ENCODE measurements at regions not wholly inside any gene's neighbourhood (a gene's known extent, or its start where the extent isn't known, plus 50 kb on each side); places are given as distances from the start of the nearest gene placed in this dataset.

GRCh38 chr11:92527467-92527866, 302.8 kb downstream of the FAT3 start:
- no peaks in the 10 kb centered on the region for H3K79me2 ChIP-seq (ENCODE audit: insufficient read depth)
- ChIA-PET CTCF (interaction anchor here (1.3 kb wide), 1 partner anchor 16 kb away, joined by 3 read pairs; no protein-coding TSS in a partner anchor), POLR2A (no interaction called here)
- no peak overlapping the region for H3K4me2 ChIP-seq
- no peak overlapping the region for H3K27ac ChIP-seq (ENCODE audit: low read depth in 2 of 2, low read length in 1 of 2)
- H3K36me3 ChIP-seq (replicated peaks in 1 of 2; ENCODE audit: control insufficient read depth in 1 of 2, insufficient read depth in 2 of 2, low read length in 1 of 2): no peaks in the 10 kb centered on the region
- no peak overlapping the region for H3K9ac ChIP-seq
- H3K27me3 ChIP-seq (ENCODE audit: insufficient read depth): no peaks in the 10 kb centered on the region
- H3K4me1 ChIP-seq (ENCODE audit: control insufficient read depth in 1 of 2, insufficient read depth in 2 of 2, low read depth in 1 of 2, low read length in 1 of 2): no peaks in the 10 kb centered on the region
- no peaks in the 10 kb centered on the region for H3F3A ChIP-seq (replicated peaks; ENCODE audit: insufficient read depth)
- no peaks in the 10 kb centered on the region for H4K20me1 ChIP-seq (ENCODE audit: insufficient read depth)
- H3K9me3 ChIP-seq: no peaks in the 10 kb centered on the region
- no peak for DNase-seq
- H3K4me3 ChIP-seq (ENCODE audit: low read depth in 2 of 2, low read length in 1 of 2): no peak overlapping the region
- no peak for TF ChIP-seq FOXM1 (IDR thresholded peaks at IDR 0.05; ENCODE audit: low read depth)
- no peak for TF ChIP-seq FOSL2 (IDR thresholded peaks at IDR 0.05; ENCODE audit: borderline replicate concordance, low read depth)
- TF ChIP-seq REST (IDR thresholded peaks at IDR 0.05; ENCODE audit: low read depth, low read length): no peak
- H3K9me2 ChIP-seq: no peaks in the 10 kb centered on the region
- no peak overlapping the region for H2AFZ ChIP-seq (ENCODE audit: low read depth)

- no peak overlapping the region for H3K4me2 ChIP-seq
- WGBS (ENCODE audit: low lambda C conversion rate): 80% methylated on average over 6 of the region's 6 CpGs
- DNase-seq: no peak
- TF ChIP-seq, protein P1, sequence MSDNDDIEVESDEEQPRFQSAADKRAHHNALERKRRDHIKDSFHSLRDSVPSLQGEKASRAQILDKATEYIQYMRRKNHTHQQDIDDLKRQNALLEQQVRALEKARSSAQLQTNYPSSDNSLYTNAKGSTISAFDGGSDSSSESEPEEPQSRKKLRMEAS (IDR thresholded peaks at IDR 0.05; ENCODE audit: low read depth): no peak
- TF ChIP-seq RCOR1 (IDR thresholded peaks at IDR 0.05; ENCODE audit: low read length): no peak
- no peak for TF ChIP-seq POLR2AphosphoS5 (IDR thresholded peaks at IDR 0.05; ENCODE audit: low read depth, low read length)
- no peak for TF ChIP-seq FOSL2 (IDR thresholded peaks at IDR 0.05; ENCODE audit: borderline replicate concordance, low read depth)
- TF ChIP-seq EP300 (IDR thresholded peaks at IDR 0.05; ENCODE audit: borderline replicate concordance in 1 of 2, low read depth in 1 of 2, low read length in 1 of 2): no peak
- no peak for TF ChIP-seq RAD21 (IDR thresholded peaks at IDR 0.05; ENCODE audit: low read length)
- TF ChIP-seq, protein P2, sequence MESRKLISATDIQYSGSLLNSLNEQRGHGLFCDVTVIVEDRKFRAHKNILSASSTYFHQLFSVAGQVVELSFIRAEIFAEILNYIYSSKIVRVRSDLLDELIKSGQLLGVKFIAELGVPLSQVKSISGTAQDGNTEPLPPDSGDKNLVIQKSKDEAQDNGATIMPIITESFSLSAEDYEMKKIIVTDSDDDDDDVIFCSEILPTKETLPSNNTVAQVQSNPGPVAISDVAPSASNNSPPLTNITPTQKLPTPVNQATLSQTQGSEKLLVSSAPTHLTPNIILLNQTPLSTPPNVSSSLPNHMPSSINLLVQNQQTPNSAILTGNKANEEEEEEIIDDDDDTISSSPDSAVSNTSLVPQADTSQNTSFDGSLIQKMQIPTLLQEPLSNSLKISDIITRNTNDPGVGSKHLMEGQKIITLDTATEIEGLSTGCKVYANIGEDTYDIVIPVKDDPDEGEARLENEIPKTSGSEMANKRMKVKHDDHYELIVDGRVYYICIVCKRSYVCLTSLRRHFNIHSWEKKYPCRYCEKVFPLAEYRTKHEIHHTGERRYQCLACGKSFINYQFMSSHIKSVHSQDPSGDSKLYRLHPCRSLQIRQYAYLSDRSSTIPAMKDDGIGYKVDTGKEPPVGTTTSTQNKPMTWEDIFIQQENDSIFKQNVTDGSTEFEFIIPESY (IDR thresholded peaks at IDR 0.05; ENCODE audit: borderline replicate concordance, low read depth): no peak
- TF ChIP-seq TAF1 (IDR thresholded peaks at IDR 0.05; ENCODE audit: borderline replicate concordance, low read depth, low read length): no peak
- TF ChIP-seq TEAD4 (IDR thresholded peaks at IDR 0.05; ENCODE audit: borderline replicate concordance, insufficient read depth): no peak
- TF ChIP-seq SMC3 (IDR thresholded peaks at IDR 0.05; ENCODE audit: low read depth, low read length): no peak
- TF ChIP-seq SIN3A (IDR thresholded peaks at IDR 0.05; ENCODE audit: borderline replicate concordance, low read depth, low read length): no peak
- no peak for TF ChIP-seq REST (IDR thresholded peaks at IDR 0.05; ENCODE audit: low read depth, low read length)
- no peak for TF ChIP-seq TCF12 (IDR thresholded peaks at IDR 0.05)
- TF ChIP-seq, protein P3, sequence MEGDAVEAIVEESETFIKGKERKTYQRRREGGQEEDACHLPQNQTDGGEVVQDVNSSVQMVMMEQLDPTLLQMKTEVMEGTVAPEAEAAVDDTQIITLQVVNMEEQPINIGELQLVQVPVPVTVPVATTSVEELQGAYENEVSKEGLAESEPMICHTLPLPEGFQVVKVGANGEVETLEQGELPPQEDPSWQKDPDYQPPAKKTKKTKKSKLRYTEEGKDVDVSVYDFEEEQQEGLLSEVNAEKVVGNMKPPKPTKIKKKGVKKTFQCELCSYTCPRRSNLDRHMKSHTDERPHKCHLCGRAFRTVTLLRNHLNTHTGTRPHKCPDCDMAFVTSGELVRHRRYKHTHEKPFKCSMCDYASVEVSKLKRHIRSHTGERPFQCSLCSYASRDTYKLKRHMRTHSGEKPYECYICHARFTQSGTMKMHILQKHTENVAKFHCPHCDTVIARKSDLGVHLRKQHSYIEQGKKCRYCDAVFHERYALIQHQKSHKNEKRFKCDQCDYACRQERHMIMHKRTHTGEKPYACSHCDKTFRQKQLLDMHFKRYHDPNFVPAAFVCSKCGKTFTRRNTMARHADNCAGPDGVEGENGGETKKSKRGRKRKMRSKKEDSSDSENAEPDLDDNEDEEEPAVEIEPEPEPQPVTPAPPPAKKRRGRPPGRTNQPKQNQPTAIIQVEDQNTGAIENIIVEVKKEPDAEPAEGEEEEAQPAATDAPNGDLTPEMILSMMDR (IDR thresholded peaks at IDR 0.05): no peak
- no peak for TF ChIP-seq FOXJ3 (CRISPR knock-in tag; IDR thresholded peaks at IDR 0.05)
- no peak for TF ChIP-seq YY1 (IDR thresholded peaks at IDR 0.05; ENCODE audit: low read depth)
Observed at GRCh38 chr11:92528001-92528400, 303.4 kb downstream of the FAT3 start.

More at GRCh38 chr11:92528001-92528400, 303.4 kb downstream of the FAT3 start:
- Histone ChIP-seq H4K20me1 (ENCODE audit: insufficient read depth) (no peaks in the 10 kb centered on the region), H3K4me3 (ENCODE audit: low read depth in 2 of 2, low read length in 1 of 2) (no peak overlapping the region), H3K27me3 (ENCODE audit: insufficient read depth) (no peaks in the 10 kb centered on the region), H3K79me2 (ENCODE audit: insufficient read depth) (no peaks in the 10 kb centered on the region), H3K9ac (no peak overlapping the region), H3K4me1 (ENCODE audit: control insufficient read depth in 1 of 2, insufficient read depth in 2 of 2, low read depth in 1 of 2, low read length in 1 of 2) (no peaks in the 10 kb centered on the region), H3K36me3 (replicated peaks in 1 of 2; ENCODE audit: control insufficient read depth in 1 of 2, insufficient read depth in 2 of 2, low read length in 1 of 2) (no peaks in the 10 kb centered on the region), H3K9me3 (no peaks in the 10 kb centered on the region), H3K27ac (ENCODE audit: low read depth in 2 of 2, low read length in 1 of 2) (no peak overlapping the region), H3K9me2 (no peaks in the 10 kb centered on the region), H2AFZ (ENCODE audit: low read depth) (no peak overlapping the region), H3F3A (replicated peaks; ENCODE audit: insufficient read depth) (no peaks in the 10 kb centered on the region)
- ChIA-PET CTCF (no interaction called here), POLR2A (no interaction called here)

Data from SK-N-SH (cell line).